HUES64 (cell line): ENCODE measurements at regions not wholly inside any gene's neighbourhood (a gene's known extent, or its start where the extent isn't known, plus 50 kb on each side); places are given as distances from the start of the nearest gene placed in this dataset.

Experiments used
- H3K27ac ChIP-seq: 2 replicates; pipeline ENCODE4 v1.7.0; 2013; ENCODE audit warnings: low read depth, low read length, inconsistent platforms
- H3K27me3 ChIP-seq: 2 replicates; pipeline ENCODE4 v1.6.1; 2013; ENCODE audit warnings: mild to moderate bottlenecking, low read length; ENCODE audit not compliant: insufficient read depth
- H3K36me3 ChIP-seq: 2 replicates; pipeline ENCODE4 v1.6.1; 2013; ENCODE audit warnings: mild to moderate bottlenecking, low read length; ENCODE audit not compliant: insufficient read depth
- H3K4me1 ChIP-seq: 2 replicates; pipeline ENCODE4 v1.6.1; 2013; ENCODE audit warnings: mild to moderate bottlenecking, low read length, moderate library complexity; ENCODE audit not compliant: insufficient read depth
- H3K4me3 ChIP-seq: 2 replicates; pipeline ENCODE4 v1.5.1; 2013; ENCODE audit warnings: mild to moderate bottlenecking, low read length, moderate library complexity
- H3K9ac ChIP-seq: 2 replicates; pipeline ENCODE4 v1.6.1; 2013; ENCODE audit warnings: mild to moderate bottlenecking, low read depth, low read length
- H3K9me3 ChIP-seq: 2 replicates; pipeline ENCODE4 v1.6.1; 2013; ENCODE audit warnings: low read depth, low read length; ENCODE audit not compliant: insufficient read depth
- WGBS: fragments of 150-250, 120-280 bp; methylation state at CpG from one replicate; pipeline ENCODE4 v1.1.7; 2013; ENCODE audit warnings: missing lambda C conversion rate; 5-methylcytosine and 5-hydroxymethylcytosine counted together

GRCh38 chr13:67696775-67697174 is 466.6 kb upstream of the PCDH9 start:
- H3K27ac ChIP-seq: no peak overlapping the region
- WGBS: 92% methylated on average over 3 of the region's 3 CpGs
- H3K4me1 ChIP-seq: no peaks in the 10 kb centered on the region

GRCh38 chr13:67664502-67664901 is 434.4 kb upstream of the PCDH9 start:
- 84% methylated on average over 2 of the region's 2 CpGs for WGBS
- Histone ChIP-seq H3K9me3 (no peaks in the 10 kb centered on the region), H3K27me3 (no peaks in the 10 kb centered on the region), H3K9ac (no peak overlapping the region), H3K36me3 (no peaks in the 10 kb centered on the region), H3K27ac (no peak overlapping the region), H3K4me3 (no peak overlapping the region), H3K4me1 (no peaks in the 10 kb centered on the region)

More at GRCh38 chr13:67696775-67697174, 466.6 kb upstream of the PCDH9 start:
- no peak overlapping the region for H3K4me3 ChIP-seq
- no peaks in the 10 kb centered on the region for H3K27me3 ChIP-seq
- H3K9me3 ChIP-seq: no peaks in the 10 kb centered on the region
- no peak overlapping the region for H3K9ac ChIP-seq
- no peaks in the 10 kb centered on the region for H3K36me3 ChIP-seq

GRCh38 chr13:67662997-67663396 is 432.9 kb upstream of the PCDH9 start:
- WGBS: 97% methylated on average over 3 of the region's 3 CpGs
- Histone ChIP-seq H3K9me3 (no peaks in the 10 kb centered on the region), H3K36me3 (no peaks in the 10 kb centered on the region), H3K4me1 (no peaks in the 10 kb centered on the region), H3K4me3 (no peak overlapping the region), H3K27ac (no peak overlapping the region), H3K27me3 (no peaks in the 10 kb centered on the region), H3K9ac (no peak overlapping the region)

- Histone ChIP-seq H3K27ac (no peak overlapping the region), H3K36me3 (no peaks in the 10 kb centered on the region), H3K9ac (no peak overlapping the region), H3K4me1 (no peaks in the 10 kb centered on the region), H3K4me3 (no peak overlapping the region), H3K9me3 (no peaks in the 10 kb centered on the region), H3K27me3 (no peaks in the 10 kb centered on the region)
- 91% methylated on average over 2 of the region's 3 CpGs for WGBS
These were observed 422.8 kb upstream of the PCDH9 start for GRCh38 chr13:67652887-67653286.

- no peaks in the 10 kb centered on the region for H3K9me3 ChIP-seq
- no peak overlapping the region for H3K9ac ChIP-seq
- H3K27me3 ChIP-seq: no peaks in the 10 kb centered on the region
- H3K27ac ChIP-seq: no peak overlapping the region
- peaks cover 6% of the 10 kb centered on the region for H3K4me1 ChIP-seq
- WGBS: 79% methylated on average over 3 of the region's 3 CpGs
- H3K36me3 ChIP-seq: no peaks in the 10 kb centered on the region
- no peak overlapping the region for H3K4me3 ChIP-seq
These were observed 421.9 kb upstream of the PCDH9 start for GRCh38 chr13:67651908-67652465.

GRCh38 chr13:67650471-67650870 is 420.3 kb upstream of the PCDH9 start:
- no peaks in the 10 kb centered on the region for H3K36me3 ChIP-seq
- peaks cover 12% of the 10 kb centered on the region for H3K4me1 ChIP-seq
- no peaks in the 10 kb centered on the region for H3K27me3 ChIP-seq
- H3K27ac ChIP-seq: no peak overlapping the region
- no peak overlapping the region for H3K4me3 ChIP-seq
- no peak overlapping the region for H3K9ac ChIP-seq
- no peaks in the 10 kb centered on the region for H3K9me3 ChIP-seq
- no CpG with 5 or more reads among the region's 1 CpG for WGBS

- H3K9ac ChIP-seq: no peak overlapping the region
- no peak overlapping the region for H3K4me3 ChIP-seq
- H3K36me3 ChIP-seq: no peaks in the 10 kb centered on the region
- peaks cover 25% of the 10 kb centered on the region for H3K4me1 ChIP-seq
- WGBS: 97% methylated on average over 3 of the region's 4 CpGs
- H3K27me3 ChIP-seq: no peaks in the 10 kb centered on the region
- no peaks in the 10 kb centered on the region for H3K9me3 ChIP-seq
- no peak overlapping the region for H3K27ac ChIP-seq
These were observed 415.8 kb upstream of the PCDH9 start for GRCh38 chr13:67645874-67646467.

GRCh38 chr13:67643516-67644055 is 413.4 kb upstream of the PCDH9 start:
- Histone ChIP-seq H3K27ac (no peak overlapping the region), H3K9me3 (no peaks in the 10 kb centered on the region), H3K9ac (no peak overlapping the region), H3K27me3 (no peaks in the 10 kb centered on the region), H3K4me1 (peaks cover 25% of the 10 kb centered on the region), H3K36me3 (no peaks in the 10 kb centered on the region), H3K4me3 (no peak overlapping the region)
- no CpG with 5 or more reads among the region's 1 CpG for WGBS

GRCh38 chr13:67642657-67643056 is 412.5 kb upstream of the PCDH9 start:
- H3K4me1 ChIP-seq: peaks cover 24% of the 10 kb centered on the region
- no peaks in the 10 kb centered on the region for H3K27me3 ChIP-seq
- H3K9ac ChIP-seq: no peak overlapping the region
- no peak overlapping the region for H3K27ac ChIP-seq
- H3K36me3 ChIP-seq: no peaks in the 10 kb centered on the region
- H3K9me3 ChIP-seq: no peaks in the 10 kb centered on the region
- H3K4me3 ChIP-seq: no peak overlapping the region

- no peaks in the 10 kb centered on the region for H3K27me3 ChIP-seq
- no peak overlapping the region for H3K27ac ChIP-seq
- H3K9me3 ChIP-seq: no peaks in the 10 kb centered on the region
- no peak overlapping the region for H3K9ac ChIP-seq
- H3K4me3 ChIP-seq: no peak overlapping the region
- H3K4me1 ChIP-seq: peaks cover 3% of the 10 kb centered on the region
- WGBS: 92% methylated on average over 3 of the region's 3 CpGs
- no peaks in the 10 kb centered on the region for H3K36me3 ChIP-seq
These were observed 405.6 kb upstream of the PCDH9 start for GRCh38 chr13:67635754-67636153.

- Histone ChIP-seq H3K9me3 (no peaks in the 10 kb centered on the region), H3K27ac (no peak overlapping the region), H3K9ac (no peak overlapping the region), H3K27me3 (no peaks in the 10 kb centered on the region), H3K4me1 (peaks cover 8% of the 10 kb centered on the region), H3K36me3 (no peaks in the 10 kb centered on the region), H3K4me3 (no peak overlapping the region)
- WGBS: 100% methylated on average over 1 of the region's 1 CpG
These were observed 402.5 kb upstream of the PCDH9 start for GRCh38 chr13:67632590-67632989.
